Ammon's horn (tissue), 1 donor: ENCODE measurements at regions not wholly inside any gene's neighbourhood (a gene's known extent, or its start where the extent isn't known, plus 50 kb on each side); places are given as distances from the start of the nearest gene placed in this dataset.
A peak's percentile ranks its signal among the peaks of the same experiment; 100 is the strongest.

Experiments
- DNase-seq: peaks from one replicate; pipeline ENCODE4 v3.0.0-alpha.2; 2016; ENCODE audit warnings: low spot score

DNA sequence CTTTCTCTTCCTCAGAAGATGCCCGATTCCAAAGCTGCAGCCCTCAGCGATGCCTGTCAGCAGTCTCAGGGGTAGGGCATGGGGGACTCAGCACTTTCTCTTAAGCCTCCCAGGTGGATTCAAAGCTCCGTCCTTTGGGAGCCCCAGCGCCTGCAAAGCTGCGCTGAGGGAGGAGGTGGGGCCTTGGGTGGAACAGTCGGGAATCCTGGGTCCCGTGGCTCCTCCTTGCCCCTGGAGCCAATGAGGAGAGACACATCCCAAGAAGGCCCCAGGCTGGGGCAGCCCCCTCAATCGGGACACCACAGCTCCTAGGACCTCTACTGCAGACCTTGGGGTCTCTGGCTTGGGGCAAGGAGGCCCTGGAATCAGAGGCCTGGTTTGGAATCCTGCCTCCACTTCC, 227.5 kb upstream of the IGF1R start:
- no peak for DNase-seq

DNA sequence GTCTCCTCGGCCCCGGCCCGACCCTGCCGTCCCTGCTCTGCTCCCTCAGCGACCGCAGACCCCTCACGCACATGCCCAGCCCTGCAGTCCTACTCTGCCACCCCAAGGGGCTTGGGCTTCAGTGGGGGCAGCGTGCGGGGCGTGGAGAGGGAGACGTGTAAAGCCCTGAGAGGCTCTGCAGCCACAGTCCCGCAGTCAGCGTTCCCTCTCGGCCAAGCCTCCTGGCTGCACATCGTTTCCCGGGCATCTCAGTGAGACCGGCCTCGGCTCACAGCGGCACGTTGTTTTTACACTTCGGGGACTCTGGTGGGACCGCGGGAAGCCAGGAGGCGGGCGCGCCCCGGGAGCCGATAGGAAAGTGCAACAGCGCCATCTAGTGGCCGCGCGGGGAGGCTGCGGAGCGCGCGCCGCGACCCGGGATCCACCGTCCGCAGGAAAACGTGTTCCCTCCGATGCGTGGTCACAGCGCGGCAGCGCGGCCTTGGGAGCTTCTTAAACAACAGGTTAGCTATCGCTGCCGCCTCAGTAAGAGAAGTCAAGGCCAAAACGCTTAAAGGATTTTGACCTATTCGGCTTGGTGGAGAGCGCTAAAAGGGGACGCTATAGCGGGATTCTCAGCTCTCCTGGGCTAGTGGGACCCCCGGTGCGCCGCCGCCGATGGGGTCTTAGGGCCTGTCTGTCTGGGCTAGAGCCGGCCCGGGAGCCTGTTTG, 226.8 kb upstream of the IGF1R start:
- DNase-seq, result peak; percentile 53

DNA sequence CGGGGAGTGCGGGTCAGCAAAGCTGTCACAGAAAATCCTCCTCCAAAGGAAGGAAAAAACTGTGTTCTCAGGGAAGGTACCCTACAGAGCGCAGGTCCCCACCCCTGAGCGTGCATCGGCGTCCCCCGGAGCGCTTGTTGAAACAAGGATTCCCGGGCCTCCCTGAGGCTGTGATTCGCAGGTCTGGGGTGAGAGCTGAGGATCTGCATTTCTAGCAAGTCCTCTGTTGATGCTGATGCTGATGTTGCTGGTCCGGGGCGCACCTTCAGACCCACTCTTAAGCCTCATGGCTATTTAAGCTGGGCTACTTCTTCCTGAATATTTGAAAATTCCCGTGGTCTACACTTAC, 226.2 kb upstream of the IGF1R start:
- DNase-seq, result no peak

DNA sequence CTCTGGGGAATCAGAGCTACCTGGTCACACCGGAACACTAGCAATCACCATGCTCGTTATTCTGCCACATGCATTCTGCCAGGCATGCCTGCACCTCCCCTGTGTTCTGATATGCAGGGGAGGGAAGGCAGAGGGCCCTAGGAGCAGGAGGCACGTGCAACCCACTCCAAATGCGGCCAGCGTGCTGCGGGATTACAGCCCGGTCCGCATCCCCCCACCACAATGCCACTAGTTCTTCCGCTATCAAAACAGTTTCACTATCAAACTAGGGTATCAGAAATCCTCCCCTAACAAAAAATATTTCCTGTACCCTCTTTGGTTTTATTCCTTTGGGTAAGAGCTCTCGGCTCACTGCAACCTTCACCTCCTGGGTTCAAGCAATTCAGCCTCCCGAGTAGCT, 223.2 kb upstream of the IGF1R start:
- no peak for DNase-seq

DNA sequence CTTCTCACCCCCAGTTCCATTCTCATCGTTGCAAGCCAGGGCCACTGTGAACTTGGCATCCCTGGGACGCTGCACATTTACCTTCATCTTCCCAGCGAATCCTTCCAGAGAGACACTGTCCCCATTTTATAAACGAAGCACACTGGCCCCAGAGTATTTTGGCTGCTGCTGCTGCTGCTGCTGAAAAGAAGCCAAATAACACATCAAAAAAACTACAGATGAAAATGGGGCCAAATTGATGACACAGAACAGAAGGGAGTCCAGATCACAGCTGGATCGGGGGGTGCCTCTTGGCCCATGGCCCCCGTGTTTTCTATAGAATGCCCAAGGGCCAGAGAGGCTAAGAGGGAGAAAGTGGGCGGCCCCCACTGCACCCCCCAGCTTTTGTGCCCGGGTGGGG, 221.0 kb upstream of the IGF1R start:
- no peak for DNase-seq

DNA sequence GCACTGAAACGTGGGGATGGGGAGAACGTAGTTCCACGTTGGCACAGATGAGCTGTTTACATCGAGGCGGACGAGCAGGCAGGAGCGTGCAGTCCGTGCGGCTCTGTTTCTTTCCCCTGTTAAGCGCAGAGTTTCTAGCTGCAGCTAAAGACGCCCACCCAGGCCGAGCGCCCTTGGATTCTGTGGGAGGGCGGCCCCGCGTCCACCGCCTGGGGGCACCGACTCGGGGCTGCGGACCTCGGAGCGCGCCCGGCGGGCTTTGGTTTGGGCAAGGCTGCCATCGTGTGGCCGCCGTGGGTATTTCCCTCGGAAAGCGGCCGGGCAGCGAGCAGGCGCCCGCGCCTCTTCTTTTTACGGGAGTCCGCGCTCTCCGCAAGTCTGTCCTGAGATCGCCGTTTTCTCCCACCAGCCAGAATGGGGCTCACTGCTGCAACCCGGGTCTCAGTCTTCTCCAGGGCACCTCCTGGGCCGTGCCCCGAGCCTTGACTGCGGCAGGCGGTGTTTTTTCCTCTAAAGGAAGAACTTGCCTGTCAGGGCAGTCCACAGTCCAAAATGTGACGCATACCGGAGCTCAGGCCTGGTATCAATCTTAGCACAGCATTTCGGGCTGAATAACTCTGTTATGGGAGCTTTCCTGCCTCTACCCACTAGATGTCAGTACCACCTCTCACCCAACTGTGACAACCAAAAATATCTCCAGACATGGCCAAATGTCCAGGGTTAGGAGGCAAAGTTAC, 219.9 kb upstream of the IGF1R start:
- peak; percentile 51 for DNase-seq

DNA sequence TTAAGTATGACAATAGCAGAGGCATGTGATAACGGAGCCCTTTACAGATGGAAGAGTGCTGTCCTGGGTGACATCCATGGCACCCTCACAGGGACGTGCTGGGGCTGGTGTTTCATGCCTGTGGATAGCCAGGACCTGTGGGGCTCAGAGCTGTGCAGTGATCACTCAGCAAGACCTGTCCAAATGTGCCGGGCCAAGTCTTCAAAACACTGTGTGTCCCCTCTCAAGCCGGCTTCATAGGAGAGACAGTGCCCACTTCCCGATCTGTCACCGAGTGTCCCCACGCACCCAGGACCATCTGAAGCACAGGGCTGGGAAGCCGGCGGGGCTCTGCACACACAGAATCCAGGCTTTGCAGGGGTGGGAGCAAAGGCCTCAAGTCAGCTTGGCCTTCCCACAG, 217.2 kb upstream of the IGF1R start:
- DNase-seq, result no peak

DNA sequence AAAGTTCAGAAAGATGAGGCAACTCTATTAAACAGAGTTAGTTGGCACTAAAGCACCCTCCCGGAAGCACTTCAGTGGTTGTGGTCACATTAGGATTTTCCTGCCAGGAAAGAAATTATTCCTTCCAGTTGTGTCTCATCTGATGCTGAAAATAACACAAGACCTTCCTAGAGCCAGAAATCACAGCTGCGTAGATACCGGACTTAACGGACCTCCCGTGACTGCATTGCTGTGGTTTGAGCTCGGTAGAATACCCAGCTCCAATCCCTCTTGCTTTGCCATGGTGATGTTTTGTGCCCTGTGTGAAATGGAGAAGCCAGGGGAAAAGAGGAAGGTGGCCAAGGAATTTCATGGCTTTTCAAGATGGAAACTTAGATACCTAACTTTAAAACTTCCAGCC, 215.0 kb upstream of the IGF1R start:
- peak; percentile 21 for DNase-seq

DNA sequence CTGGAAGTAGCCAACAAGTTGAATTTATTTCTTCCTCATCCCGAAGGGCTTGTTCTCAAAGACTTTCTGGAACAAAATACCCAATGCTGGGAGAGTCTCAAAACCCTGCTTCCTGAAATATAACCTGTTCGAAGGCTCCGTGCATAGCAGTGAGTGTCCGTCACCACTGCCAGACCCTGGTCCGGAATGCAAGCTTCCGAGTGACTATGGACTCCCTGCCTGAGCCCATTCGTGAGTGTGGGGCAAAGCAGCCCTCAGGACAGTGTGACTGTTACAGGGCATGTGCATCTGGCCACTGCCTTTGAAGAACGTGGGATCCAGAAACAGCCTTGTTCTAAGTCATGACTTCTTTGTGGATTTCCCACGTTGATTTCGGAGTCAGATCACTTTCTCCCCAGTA, 214.5 kb upstream of the IGF1R start:
- no peak for DNase-seq

DNA sequence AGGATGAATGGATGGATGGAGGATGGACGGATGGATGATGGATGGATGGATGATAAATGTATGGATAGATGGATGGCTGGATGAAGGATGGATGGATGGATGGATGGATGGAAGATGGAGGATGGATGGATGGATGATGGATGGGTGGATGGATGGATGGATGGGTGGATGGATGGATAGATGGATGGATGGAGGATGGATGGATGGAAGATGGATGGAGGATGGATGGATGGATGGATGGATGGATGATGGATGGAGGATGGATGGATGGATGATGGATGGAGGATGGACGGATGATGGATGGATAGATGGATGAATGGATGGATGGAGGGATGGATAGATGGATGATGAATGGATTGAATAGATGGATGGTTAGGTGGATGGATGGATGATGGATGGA, 210.6 kb upstream of the IGF1R start:
- no peak for DNase-seq

DNA sequence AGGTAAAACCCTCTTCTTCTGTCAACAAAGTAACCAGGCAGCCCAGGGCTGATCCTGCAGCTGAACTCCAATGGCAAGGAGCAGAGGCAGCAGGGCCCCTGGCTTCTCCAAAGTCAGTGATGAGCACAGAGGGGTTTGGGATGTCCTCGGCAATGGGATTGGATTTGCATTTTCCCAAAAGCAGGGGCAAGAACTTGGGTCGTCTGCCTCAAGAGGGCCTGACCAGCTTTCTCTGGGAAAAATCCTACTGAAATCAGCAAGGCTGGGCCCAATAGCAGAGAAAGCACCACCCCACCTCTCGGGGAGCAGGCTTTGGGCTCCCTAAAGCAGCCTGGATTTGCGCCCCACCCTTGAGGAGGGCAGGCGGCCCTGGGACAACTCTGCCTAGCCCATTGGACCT, 210.0 kb upstream of the IGF1R start:
- no peak for DNase-seq

DNA sequence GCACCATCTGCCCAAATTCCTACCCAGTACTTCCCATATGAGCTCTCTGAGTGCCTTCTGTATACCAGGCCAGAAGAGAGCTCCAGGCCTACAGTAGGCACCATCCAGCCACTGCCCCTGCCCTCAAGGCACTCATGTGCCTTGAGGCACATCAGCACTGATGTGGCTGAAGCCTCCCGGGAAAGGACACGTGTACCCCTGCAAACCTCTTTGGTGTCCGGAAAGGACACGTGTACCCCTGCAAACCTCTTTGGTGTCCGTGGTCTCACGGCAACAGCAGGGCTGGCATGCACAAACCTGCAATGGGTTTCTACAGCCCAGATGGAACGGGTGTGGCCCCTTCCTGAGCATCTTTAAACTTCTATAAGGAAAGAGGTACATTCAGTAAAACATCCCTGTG, 209.4 kb upstream of the IGF1R start:
- DNase-seq, result no peak

DNA sequence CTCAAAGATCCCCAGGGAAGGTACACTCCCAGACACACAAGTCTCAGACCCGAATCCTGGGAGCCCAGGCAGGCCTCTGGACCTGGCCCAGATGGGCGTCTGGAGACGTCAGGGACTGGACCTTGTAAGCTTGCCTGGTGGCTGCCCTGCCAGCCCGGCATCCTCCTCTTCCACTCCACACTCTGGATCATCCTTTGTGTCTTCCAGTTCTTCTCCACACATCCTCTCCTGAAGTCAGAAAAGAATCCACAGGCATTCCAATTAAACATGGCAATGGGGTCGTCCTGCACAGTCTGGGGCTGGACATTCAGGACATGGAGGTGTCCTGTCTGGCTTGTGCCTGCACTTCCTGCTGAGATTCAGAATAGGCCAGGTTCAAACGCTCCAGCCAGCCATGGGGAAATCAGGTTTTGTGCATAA, 208.8 kb upstream of the IGF1R start:
- DNase-seq, result no peak

DNA sequence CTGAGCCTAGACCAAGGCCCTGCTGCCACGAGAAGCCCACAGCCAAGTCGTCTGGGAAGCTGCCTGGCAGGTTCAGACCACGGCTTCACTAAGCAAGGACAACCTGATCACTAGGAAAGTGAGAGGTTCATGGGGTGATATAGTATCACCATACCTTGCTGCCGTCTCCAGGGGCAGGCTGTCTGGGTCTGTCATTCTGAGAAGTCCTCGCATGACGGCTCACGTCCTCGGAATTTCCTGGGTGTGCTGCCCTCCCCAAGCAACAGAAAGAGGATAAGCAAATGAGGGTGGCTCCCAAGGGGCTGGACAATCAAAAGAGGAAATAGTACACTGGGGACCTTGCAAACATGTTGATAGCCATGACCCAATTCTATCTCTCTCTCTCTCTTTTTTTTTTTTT, 207.4 kb upstream of the IGF1R start:
- no peak for DNase-seq

DNA sequence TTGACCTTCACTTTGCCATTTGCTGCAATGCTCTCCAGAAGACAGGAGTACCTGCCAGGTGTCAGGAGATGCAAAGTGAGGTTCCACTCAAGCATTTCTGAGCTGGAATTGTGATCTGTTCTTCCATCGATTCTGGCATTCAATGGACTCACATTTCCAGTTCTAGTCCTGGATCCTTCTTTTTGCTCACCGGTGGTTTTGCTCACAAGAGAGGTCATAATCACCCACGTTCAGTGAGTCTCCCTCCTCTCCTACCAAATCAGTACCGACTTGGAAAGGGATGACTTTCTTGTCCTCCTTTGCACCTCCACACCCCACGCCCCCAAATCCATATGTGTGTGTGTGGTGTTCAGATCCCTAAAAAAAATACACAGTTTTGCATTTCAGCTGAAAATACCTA, 206.7 kb upstream of the IGF1R start:
- DNase-seq, result no peak

DNA sequence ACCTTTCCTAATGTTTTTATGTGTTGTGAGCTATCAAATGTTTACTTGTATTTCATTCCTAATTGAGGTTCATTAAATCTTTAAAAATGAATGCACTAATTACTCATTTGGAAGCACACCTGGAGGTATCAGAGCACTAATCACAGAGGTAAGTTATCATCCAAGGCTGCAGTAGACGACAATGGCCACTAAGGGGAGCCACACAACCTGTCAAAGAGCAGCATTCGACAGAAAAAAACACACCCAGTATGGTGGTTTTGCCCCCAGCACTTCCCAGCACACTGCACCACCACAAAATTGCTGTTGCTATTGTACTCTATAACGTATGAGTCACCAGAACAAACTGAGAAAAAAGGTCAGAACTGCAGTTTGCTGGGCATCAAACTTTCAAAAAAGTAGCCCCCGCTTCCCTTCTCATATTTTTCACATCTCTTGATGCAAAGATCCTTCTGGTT, 205.9 kb upstream of the IGF1R start:
- DNase-seq, result peak; percentile 70

DNA sequence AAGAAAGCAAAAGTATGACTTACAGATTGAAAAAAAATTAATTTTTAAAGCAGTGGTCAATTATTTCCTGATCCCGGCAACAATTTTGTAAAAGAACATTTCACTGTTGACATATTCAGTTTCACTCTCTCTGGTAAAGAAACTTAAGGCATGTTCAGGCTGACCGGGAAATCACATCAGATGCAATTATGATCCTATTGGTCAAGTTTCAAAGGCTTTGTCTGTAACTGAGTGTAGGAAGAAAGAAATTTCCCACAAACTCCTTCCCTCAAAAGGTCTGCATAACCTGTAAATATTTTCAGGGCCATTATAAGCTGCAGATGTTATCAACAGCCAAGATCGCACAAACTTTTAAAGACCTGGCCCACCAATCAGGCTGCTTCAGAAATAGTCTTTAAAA, 205.4 kb upstream of the IGF1R start:
- no peak for DNase-seq

DNA sequence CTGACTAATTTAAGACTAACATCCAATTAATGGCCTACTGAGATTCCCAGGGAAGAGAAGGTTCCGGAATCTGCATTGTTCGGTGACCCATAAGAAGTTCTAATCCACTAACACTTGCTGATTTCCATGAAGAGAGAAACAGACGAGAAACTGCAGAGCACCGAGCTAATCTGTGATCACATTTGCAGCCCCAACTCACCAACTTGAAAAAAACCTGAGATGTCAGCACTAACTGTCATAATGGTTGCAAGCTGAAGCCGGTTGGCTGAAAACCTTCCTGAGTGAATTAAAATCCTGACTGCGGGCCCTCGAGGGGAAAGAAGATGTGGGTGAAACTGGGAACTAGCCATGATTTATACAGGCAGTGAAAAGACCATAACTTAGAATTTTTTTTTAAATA, 204.8 kb upstream of the IGF1R start:
- no peak for DNase-seq

DNA sequence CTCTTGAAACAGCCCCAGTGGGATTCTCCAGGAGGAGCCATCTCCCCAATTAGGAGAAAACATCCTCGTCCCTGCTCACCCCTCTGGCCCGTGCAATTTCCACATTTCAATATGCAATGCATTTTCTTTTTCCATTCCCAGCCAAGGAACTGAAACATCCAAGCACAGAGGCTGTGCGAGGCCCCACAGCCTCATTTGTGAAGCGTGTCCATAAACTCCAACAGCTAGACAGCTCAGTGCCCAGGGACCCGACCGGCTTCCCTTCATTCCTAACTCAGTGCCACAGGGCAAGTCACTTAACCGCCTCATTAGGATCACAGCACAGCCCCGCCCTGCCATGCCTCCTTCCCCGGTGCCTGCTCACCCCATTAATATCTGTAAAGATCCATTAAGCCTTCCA, 204.2 kb upstream of the IGF1R start:
- DNase-seq, result no peak

DNA sequence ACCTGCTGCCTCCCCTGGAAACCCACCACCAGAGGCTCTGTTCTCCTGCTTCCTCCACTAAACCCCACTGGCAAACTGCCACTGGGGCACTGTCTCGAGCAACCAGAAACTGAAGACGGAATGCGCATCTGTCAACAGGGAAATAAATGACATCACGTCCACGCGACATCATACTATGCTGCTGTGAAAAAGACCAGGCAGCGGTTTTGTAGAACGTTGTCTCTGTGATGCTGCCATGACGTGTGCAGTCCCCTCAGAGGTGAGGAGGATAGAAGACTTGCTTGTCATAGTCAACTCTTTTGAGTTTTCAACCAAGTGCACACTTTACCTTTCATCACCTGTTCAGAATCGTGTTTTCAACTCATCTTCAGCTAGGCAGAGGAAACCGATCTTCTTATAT, 203.0 kb upstream of the IGF1R start:
- no peak for DNase-seq

DNA sequence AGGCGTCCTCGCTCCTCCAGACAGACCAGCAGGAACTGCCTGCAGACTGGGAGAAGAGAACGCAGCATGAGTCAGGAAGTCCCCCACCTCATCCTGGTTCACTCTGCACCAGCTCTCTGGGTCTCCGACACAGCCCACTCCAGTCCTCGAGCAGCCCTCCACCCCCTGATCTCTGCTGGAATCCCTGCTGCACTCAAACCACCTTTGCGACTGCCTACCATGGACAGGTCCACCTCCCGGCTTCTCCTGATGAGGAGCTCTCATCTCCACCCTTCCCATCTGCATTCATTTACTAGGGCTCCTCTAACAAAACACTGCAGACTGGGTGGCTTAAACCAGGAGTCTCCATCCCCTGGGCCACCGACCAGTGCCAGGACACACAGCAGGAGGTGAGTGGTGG, 202.3 kb upstream of the IGF1R start:
- DNase-seq, result no peak

DNA sequence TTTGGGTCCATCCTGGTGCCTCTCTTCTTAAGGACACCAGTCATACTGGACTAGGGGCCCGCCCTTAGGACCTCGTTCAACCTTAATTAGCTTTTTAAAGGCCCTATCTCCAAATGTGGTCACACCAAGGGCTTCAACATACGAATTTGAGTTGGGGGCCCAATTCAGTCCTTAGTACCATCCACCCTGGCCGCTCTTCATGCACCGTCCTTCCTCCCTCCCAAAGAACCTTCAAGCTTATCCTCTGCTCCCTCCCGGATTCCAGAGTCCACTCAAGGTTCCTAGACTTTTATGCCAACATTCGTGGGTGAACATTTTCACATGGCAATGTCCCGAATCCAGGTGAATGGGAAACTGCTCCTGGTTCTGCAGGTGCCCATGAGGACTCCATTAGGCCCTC, 201.3 kb upstream of the IGF1R start:
- no peak for DNase-seq

DNA sequence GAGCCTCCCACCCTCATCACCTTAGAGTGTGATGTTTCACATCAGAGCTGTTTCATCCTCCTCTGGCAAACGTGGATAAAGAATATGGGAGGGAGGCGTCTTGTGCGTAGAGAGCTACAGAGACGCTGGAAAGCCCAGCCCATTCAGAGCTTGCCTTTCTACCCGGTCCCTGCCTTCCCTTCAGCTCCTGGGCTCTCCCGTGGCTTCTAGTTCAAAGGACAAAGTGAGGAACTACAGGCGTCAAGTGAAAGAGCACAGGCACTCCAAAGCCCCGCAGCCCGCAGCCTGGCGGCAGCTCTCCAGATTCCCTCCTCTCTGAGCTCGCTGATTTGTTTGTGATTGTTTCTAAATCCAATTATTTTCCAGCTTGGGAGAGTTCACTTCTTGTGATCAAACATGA, 197.1 kb upstream of the IGF1R start:
- DNase-seq, result no peak

DNA sequence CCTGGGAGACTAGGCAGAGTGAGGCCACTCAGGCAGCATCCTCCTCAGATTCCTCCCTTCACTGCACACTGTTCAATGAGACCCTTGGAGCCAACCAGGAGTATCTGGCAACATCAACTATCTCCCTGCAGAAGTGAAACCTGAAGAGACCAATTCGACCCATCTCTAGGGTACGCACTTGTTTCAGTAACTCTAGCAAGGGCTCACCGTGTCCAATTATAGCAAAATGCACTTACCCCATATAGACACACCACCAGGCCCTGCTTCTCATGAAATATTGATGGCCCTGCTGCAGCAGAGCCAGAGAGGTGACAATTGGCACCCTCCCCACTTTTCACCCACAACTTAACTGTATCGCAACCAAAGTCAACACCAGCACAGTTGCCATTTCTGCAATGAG, 196.1 kb upstream of the IGF1R start:
- DNase-seq, result no peak
